IMR-90 (cell line): ENCODE measurements at regions not wholly inside any gene's neighbourhood (a gene's known extent, or its start where the extent isn't known, plus 50 kb on each side); places are given as distances from the start of the nearest gene placed in this dataset.

Experiments
- CTCF ChIP-seq: conservative IDR thresholded peaks from 2 replicates; pipeline ENCODE4 v1.5.1; 2012; ENCODE audit warnings: mild to moderate bottlenecking, low read depth, low read length, improper control_type of control experiment
- ELK1 ChIP-seq: fragments of 150-350 bp; IDR thresholded peaks from 2 replicates; pipeline ENCODE4 v1.6.1; 2016; ENCODE audit warnings: low read depth, mild to moderate bottlenecking, low read length, moderate library complexity, borderline replicate concordance
- MAFK ChIP-seq: IDR thresholded peaks from 2 replicates; pipeline ENCODE4 v1.6.1; 2012; ENCODE audit warnings: low read depth, low read length, improper control_type of control experiment
- NFE2L2 ChIP-seq: fragments of 150-350 bp; IDR thresholded peaks from 2 replicates; pipeline ENCODE4 v1.6.1; 2016; ENCODE audit warnings: low read depth, mild to moderate bottlenecking, low read length
- POLR2A ChIP-seq: IDR thresholded peaks from 2 replicates; pipeline ENCODE4 v1.6.1; 2012; ENCODE audit warnings: mild to moderate bottlenecking, low read depth, low read length
- RAD21 ChIP-seq: IDR thresholded peaks from 2 replicates; pipeline ENCODE4 v1.6.1; 2012; ENCODE audit warnings: low read length, improper control_type of control experiment
- SMC3 ChIP-seq: fragments of 150-350 bp; IDR thresholded peaks from 2 replicates; pipeline ENCODE4 v1.6.1; 2016; ENCODE audit warnings: low read depth, mild to moderate bottlenecking, antibody characterized with exemption, low read length, moderate library complexity

GRCh38 chr10:83984256-83984640, 155.1 kb upstream of the GHITM start:
- no peak for TF ChIP-seq CTCF
- TF ChIP-seq SMC3 = no peak
- TF ChIP-seq POLR2A = no peak
- TF ChIP-seq ELK1 = no peak
- no peak for TF ChIP-seq MAFK
- no peak for TF ChIP-seq RAD21
- TF ChIP-seq NFE2L2 = no peak
